ENCODE measurements at regions not wholly inside any gene's neighbourhood (a gene's known extent, or its start where the extent isn't known, plus 50 kb on each side); places are given as distances from the start of the nearest gene placed in this dataset.

GRCh38 chr1:25080294-25081209 is 150.5 kb upstream of the RUNX3 start:
- TF ChIP-seq CTCF (IDR thresholded peaks at IDR 0.05) (no peak), POLR2A (IDR thresholded peaks at IDR 0.05) (no peak), POLR2AphosphoS5 (IDR thresholded peaks at IDR 0.05; ENCODE audit: insufficient read depth in 1 of 2, low read depth in 1 of 2) (no peak)
- Histone ChIP-seq H3K9me3 (no peaks in the 10 kb centered on the region), H3K27ac (no peak overlapping the region), H3K36me3 (no peaks in the 10 kb centered on the region), H3K27me3 (no peaks in the 10 kb centered on the region), H3K4me1 (no peaks in the 10 kb centered on the region), H3K4me3 (no peak overlapping the region)
- intact Hi-C loops (cut with DNase I), result loop anchor here (10.0 kb wide), 1 partner anchor 226 kb away; no protein-coding TSS in a partner anchor
- DNase-seq (ENCODE audit: extremely low spot score in 2 of 2), result no peak

- H3K27me3 ChIP-seq, result no peaks in the 10 kb centered on the region
- H3K36me3 ChIP-seq, result no peaks in the 10 kb centered on the region
- H3K4me1 ChIP-seq, result no peaks in the 10 kb centered on the region
- DNase-seq (ENCODE audit: extremely low spot score in 2 of 2), result no peak
- TF ChIP-seq CTCF (IDR thresholded peaks at IDR 0.05) (no peak), POLR2A (IDR thresholded peaks at IDR 0.05) (no peak), POLR2AphosphoS5 (IDR thresholded peaks at IDR 0.05; ENCODE audit: insufficient read depth in 1 of 2, low read depth in 1 of 2) (no peak)
- no peak overlapping the region for H3K4me3 ChIP-seq
- no peaks in the 10 kb centered on the region for H3K9me3 ChIP-seq
- intact Hi-C loops (cut with DNase I), result no loop called here
- H3K27ac ChIP-seq, result no peak overlapping the region
Measured at GRCh38 chr1:25079048-25079447, 149.0 kb upstream of the RUNX3 start.

- DNase-seq (ENCODE audit: extremely low spot score in 2 of 2), result no peak
- H3K9me3 ChIP-seq, result no peaks in the 10 kb centered on the region
- intact Hi-C loops (cut with DNase I), result no loop called here
- TF ChIP-seq POLR2AphosphoS5 (IDR thresholded peaks at IDR 0.05; ENCODE audit: insufficient read depth in 1 of 2, low read depth in 1 of 2) (no peak), CTCF (IDR thresholded peaks at IDR 0.05) (no peak), POLR2A (IDR thresholded peaks at IDR 0.05) (no peak)
- no peaks in the 10 kb centered on the region for H3K27me3 ChIP-seq
- no peak overlapping the region for H3K27ac ChIP-seq
- H3K36me3 ChIP-seq, result no peaks in the 10 kb centered on the region
- H3K4me3 ChIP-seq, result no peak overlapping the region
- no peaks in the 10 kb centered on the region for H3K4me1 ChIP-seq
Measured at GRCh38 chr1:25074351-25075227, 144.5 kb upstream of the RUNX3 start.

- no peak for DNase-seq (ENCODE audit: extremely low spot score in 2 of 2)
- TF ChIP-seq POLR2A (IDR thresholded peaks at IDR 0.05) (no peak), CTCF (IDR thresholded peaks at IDR 0.05) (no peak), POLR2AphosphoS5 (IDR thresholded peaks at IDR 0.05; ENCODE audit: insufficient read depth in 1 of 2, low read depth in 1 of 2) (no peak)
- H3K4me1 ChIP-seq, result no peaks in the 10 kb centered on the region
Measured at GRCh38 chr1:25073640-25074270, 143.7 kb upstream of the RUNX3 start.

More at GRCh38 chr1:25073640-25074270, 143.7 kb upstream of the RUNX3 start:
- Histone ChIP-seq H3K4me3 (no peak overlapping the region), H3K36me3 (no peaks in the 10 kb centered on the region), H3K27me3 (no peaks in the 10 kb centered on the region), H3K27ac (no peak overlapping the region), H3K9me3 (no peaks in the 10 kb centered on the region)
- intact Hi-C loops (cut with DNase I), result no loop called here
